HuH-7 (cell line): ENCODE measurements at regions not wholly inside any gene's neighbourhood (a gene's known extent, or its start where the extent isn't known, plus 50 kb on each side); places are given as distances from the start of the nearest gene placed in this dataset.

ENCODE experiments used
- DNase-seq: peaks from one replicate; pipeline ENCODE4 v3.0.0; 2011; ENCODE audit warnings: low spot score

DNA sequence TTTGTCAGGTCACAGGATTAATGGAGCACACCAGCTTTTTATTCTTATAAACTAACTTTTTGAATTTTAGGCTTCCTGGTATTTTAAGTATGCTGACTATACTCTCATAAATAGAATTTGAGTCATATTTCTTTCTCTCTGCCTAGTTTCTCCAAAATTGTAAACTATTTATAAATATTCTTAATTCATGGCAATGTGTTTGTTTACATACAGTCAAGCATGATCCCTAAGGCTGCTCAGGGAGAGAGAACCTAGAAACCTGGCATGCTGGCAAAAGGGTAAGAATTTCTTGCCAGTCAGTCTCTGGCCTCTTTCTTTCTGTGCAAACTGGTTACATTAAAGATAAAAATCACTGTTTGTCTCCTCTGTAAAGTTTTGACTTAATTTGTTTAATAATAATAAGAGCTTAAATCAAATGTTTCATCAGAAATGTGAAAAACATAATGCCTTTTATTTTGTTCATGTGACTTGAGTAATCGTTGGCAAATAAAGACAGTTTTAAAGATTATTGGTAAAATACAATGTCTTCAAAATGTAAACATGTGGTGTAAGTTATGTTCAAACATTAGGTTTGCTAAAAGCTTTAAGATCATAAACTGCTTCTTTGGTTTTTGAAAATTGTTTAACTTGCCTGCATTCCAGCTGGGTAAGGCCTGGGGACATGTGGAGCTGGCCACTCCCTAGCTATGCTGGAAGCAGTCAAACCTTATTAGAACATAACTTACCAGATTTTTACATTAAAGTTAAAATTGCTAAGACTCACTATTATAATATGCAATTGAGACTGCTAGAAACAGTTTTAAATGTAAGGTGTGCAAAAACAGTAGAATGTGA is 1401.7 kb downstream of the NCAM2 start:
- no peak for DNase-seq

DNA sequence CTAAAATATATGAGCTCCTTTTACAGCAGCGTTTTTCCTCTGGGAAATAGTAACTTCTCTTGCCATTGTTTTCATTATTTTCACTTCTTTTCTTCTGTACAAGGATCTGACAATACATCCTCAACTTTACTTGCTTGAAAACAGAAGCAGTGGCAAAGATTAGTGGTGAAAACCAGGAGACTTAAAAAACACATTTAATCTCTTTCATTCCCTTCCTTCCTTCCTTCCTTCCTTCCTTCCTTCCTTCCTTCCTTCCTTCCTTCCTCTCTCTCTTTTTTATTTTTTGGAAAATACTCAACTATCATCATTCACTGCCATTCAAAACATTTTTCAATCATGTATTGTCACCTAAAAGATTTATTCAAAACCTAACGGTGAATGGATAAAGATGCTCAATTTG is 1411.4 kb downstream of the NCAM2 start:
- no peak for DNase-seq

- no peak for DNase-seq
Measured at GRCh38 chr21:22416555-22416954, 1418.3 kb downstream of the NCAM2 start.

DNA sequence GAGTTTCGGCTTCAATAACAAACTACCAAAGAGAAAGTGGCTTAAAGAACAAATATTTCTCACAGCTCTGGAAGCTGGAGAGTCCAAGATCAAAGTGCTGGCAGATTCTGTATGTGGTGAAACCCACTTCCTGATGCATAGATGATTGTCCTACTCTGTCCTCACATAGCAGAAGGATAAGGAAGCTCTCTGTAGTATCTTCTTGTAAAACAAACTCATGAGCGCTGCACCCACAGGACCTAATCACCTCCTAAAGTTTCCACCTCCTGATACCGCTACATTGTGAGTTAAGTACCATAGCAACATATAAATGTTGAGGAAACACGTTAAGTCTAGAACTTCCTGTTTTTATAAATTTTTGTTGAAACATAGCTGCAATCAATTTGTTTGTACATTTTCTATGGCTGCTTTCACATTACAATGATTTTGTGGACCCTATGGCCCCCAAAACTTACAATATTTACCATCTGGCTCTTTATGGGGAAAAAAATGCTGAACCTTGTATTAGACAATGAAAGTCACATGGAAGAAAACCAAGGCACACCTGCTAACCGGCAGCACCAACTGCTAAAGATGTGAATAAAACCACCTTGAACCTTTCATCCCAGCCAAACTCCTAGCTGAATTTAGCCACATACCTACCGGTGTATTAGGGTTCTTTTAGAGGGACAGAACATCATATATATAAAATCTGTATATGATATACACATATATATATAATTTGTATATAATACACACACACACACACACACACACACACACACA is 1423.4 kb downstream of the NCAM2 start:
- no peak for DNase-seq

- DNase-seq, result no peak
Measured at GRCh38 chr21:22438428-22439086, 1440.3 kb downstream of the NCAM2 start.

DNA sequence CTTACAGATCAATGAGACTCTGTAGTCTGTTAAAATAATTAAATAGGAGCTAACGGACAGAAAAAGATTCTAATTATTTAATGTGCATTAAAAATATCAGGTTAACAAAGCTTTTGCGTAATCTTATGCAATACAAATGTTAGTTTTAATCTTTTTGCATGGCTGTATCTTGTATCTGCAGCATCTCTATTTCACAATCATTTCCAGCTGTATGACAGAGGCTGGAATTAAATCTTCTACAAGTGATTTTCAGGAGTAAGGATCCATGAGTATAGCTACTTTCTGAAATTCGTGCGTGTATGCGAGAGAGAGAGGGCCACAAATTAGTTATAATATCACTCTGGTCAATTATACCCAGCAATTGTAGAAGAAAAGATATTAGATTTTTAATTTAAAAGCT is 1446.8 kb downstream of the NCAM2 start:
- no peak for DNase-seq

DNA sequence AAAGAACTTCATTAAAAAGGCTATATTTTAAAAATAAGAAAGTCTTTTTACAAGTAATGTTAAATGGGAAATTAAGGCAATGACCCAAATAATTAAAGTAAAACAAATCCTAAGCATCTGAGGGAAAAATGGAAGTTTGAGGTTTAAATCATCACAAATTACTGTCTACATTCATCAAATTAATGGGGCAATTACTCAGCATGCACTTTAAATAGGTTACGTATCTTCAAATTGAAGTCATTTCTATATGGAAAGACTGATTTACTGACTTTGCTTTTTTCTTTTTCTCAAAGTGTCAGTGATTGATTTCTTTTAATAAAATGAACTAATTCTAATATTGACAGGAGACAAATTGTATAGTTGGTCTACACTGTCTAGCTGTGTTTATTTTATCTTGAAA is 1452.3 kb downstream of the NCAM2 start:
- no peak for DNase-seq

GRCh38 chr21:22456241-22456640 is 1458.0 kb downstream of the NCAM2 start:
- no peak for DNase-seq

DNA sequence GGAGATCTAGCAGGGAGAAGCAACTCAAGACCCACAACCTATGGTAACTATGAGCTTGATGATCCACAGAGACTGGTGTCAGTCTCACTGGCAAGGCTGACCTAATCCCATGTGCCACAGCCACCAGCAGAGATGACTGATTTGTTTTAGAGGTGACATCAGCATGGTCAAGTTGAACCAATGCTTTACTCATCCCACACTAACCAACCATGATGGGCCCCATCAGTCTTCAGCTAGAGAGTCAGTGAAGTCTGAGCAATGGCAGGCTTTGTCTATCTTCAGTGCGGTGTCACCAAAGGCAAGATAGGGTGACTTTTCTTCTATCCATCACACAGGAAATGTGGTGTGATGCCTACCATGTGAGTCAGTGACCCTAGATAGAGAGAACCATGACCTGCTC is 1470.7 kb downstream of the NCAM2 start:
- no peak for DNase-seq

DNA sequence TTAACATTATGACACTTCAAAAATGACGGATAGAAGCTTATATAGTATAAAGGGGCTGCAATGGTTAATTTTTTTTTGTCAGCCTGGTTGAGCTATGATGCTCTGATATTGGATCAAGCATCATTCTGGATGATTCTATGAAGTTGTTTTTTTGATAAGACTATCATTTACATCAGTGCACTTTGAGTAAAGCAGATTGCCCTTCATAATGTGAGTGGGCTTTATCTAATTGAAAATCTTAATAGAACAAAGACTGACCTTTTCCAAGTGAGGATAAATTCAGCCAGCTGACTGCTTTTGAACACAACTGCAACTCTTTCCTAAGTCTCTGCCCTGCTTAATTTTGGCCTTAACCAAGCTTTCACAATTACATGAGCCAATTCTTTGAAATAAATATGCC is 1476.2 kb downstream of the NCAM2 start:
- no peak for DNase-seq

GRCh38 chr21:22476214-22476613 is 1478.0 kb downstream of the NCAM2 start:
- no peak for DNase-seq

GRCh38 chr21:22476726-22477646 is 1478.8 kb downstream of the NCAM2 start:
- DNase-seq, result no peak

DNA sequence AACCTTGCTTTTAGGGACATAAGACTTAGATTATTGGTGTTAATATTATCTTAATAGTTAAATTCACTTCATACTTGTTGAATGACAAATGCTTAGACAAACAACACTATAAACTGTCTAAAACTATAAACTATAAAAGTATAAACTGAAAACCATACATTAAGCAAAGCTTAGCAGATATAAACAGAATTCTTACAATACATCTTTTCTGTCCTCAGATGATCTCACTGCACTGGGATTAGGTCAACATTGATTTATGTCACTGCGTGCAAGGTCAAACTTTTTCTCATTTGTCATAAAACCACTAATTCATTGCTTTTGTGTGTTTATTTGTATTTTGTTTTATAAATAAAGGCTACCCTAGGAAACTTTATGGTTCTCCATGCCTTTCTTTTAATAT is 1491.8 kb downstream of the NCAM2 start:
- no peak for DNase-seq

- DNase-seq, result no peak
Measured at GRCh38 chr21:22516230-22516629, 1518.0 kb downstream of the NCAM2 start.

GRCh38 chr21:22535630-22536029 is 1537.4 kb downstream of the NCAM2 start:
- no peak for DNase-seq

DNA sequence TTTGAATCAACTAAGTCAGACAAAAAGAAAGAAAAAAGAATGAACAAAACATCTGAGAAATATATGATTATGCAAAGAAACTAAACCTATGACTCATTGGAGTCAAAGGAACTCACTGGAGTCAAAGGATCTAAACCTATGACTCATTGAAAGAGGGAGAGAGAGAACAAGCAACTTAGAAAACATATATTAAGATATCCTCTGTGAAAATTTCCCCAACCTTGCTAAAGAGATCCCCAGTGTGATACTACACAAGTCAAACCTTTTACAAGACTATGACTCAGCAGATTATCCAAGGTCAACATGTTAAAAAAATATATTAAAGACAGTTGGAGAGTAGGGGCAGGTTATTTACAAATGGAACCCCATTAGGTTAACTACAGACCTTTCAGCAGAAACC is 1538.3 kb downstream of the NCAM2 start:
- DNase-seq, result no peak

GRCh38 chr21:22544747-22545146 is 1546.5 kb downstream of the NCAM2 start:
- no peak for DNase-seq

DNA sequence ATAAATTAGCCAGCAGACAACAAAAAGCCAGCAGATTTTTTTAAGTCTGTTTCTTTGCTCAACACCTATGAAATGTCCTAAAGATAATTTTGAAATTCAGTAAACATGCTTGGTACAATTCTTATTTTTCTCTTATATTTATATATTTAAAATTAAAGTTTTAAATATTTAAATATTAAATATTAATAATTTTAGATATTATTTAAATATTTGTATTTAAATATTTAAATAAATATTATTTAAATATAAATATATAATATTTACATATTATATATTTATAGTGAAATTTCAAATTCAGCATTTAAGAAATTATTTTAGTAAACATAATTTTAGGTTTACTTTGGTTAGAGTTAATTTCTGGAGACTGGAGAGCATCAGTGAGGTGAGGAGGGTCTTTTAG is 1554.2 kb downstream of the NCAM2 start:
- DNase-seq, result no peak

DNA sequence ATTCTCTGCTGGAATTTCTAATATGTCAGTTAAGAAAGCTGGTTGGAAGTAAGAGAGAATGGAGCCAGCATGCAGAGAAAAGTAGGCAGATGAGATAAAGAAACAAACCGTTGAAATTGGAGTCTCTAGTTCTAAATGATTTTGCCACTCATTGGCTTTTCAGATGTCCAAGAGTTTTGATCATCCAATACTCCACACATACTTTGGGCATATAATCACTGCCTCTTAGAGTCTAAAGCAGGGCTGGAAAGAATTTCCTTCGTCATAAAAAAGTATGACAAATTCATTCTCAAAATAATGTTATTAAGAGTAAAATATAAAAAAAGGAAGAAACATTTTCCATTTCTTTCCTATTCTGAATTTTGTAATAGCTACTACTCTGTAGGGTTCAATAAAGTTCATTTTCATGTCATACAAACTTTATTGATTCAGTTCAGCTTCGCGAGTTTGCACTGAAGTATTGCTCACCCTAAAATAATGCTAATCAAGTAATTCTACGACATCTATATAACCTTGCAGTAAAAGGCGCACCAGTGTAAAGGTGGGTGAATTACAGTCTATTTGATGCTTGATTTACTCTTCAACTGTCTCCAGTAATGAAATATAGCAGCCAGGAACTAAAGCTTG is 1556.6 kb downstream of the NCAM2 start:
- no peak for DNase-seq

- no peak for DNase-seq
Measured at GRCh38 chr21:22556829-22557228, 1558.6 kb downstream of the NCAM2 start.

GRCh38 chr21:22561946-22562345 is 1563.7 kb downstream of the NCAM2 start:
- DNase-seq, result no peak
